ENCODE measurements at regions not wholly inside any gene's neighbourhood (a gene's known extent, or its start where the extent isn't known, plus 50 kb on each side); places are given as distances from the start of the nearest gene placed in this dataset.
A peak's percentile ranks its signal among the peaks of the same experiment; 100 is the strongest.

- H3K27ac ChIP-seq (ENCODE audit: low read depth, low read length), result no peak overlapping the region
- H3K79me1 ChIP-seq (ENCODE audit: low read depth, low read length), result no peaks in the 10 kb centered on the region
- FAIRE-seq (no peak), DNase-seq (ENCODE audit: low read depth in 1 of 2, low spot score in 2 of 2) (no peak)
- H3K14ac ChIP-seq (ENCODE audit: insufficient read length), result no peak overlapping the region
- H3K79me2 ChIP-seq (ENCODE audit: control insufficient read depth in 1 of 2, insufficient read depth in 2 of 2, low read length in 2 of 2), result no peaks in the 10 kb centered on the region
- H3K4me1 ChIP-seq (replicated peaks in 1 of 4; ENCODE audit: control insufficient read depth in 3 of 4, insufficient read depth in 4 of 4, low read length in 3 of 4), result peaks cover 1 to 20% (median 12%) of the 10 kb centered on the region in 4 experiments
- H3K9ac ChIP-seq (replicated peaks in 1 of 4; ENCODE audit: extremely low read depth in 1 of 4, low read depth in 3 of 4, low read length in 3 of 4), result no peak overlapping the region
- H2AK5ac ChIP-seq (ENCODE audit: low read depth, low read length), result no peak overlapping the region
- 0 out of 4 replicates have a peak, but pooled peaks cover 0 to 2% of the 10 kb centered on the region in 2 experiments for H3K9me3 ChIP-seq (ENCODE audit: insufficient read depth in 2 of 2, low read depth in 1 of 2, low read length in 1 of 2)
- CTCF ChIA-PET (ENCODE audit: partially characterized antibody), result interaction anchor here (0.5 to 1.8 kb wide), 3 partner anchors 37 to 520 kb away, joined by 3 to 4 read pairs (median 3); no protein-coding TSS in a partner anchor
- no peak overlapping the region for H2AFZ ChIP-seq (ENCODE audit: low read length)
- no peak overlapping the region for H3K4ac ChIP-seq (replicated peaks; ENCODE audit: insufficient read length, low read depth, low read length)
- no peak overlapping the region for H4K5ac ChIP-seq (ENCODE audit: insufficient read length, low read depth, low read length)
- no peaks in the 10 kb centered on the region for H3K36me3 ChIP-seq (ENCODE audit: control insufficient read depth in 2 of 4, insufficient read depth in 4 of 4, low read length in 3 of 4)
- H3K27me3 ChIP-seq (replicated peaks in 1 of 4; ENCODE audit: control insufficient read depth in 3 of 4, extremely low read depth in 1 of 4, insufficient read depth in 3 of 4, low read length in 3 of 4), result no peaks in the 10 kb centered on the region; a peak in 1 of 7 replicates
- H3K56ac ChIP-seq (replicated peaks; ENCODE audit: insufficient read length, low read depth, low read length), result no peak overlapping the region
- no peak overlapping the region for H2BK5ac ChIP-seq (ENCODE audit: low read depth, low read length)
- H3K18ac ChIP-seq (ENCODE audit: extremely low read depth, low read length), result no peak overlapping the region
- no peaks in the 10 kb centered on the region for H4K20me1 ChIP-seq (replicated peaks in 1 of 2; ENCODE audit: control insufficient read depth in 1 of 2, insufficient read depth in 2 of 2, low read length in 2 of 2)
- no peak overlapping the region for H3K4me3 ChIP-seq (ENCODE audit: extremely low read depth in 1 of 4, insufficient read depth in 2 of 4, low read depth in 3 of 4, low read length in 4 of 4)
- no peak overlapping the region for H2BK12ac ChIP-seq (ENCODE audit: low read depth, low read length)
- WGBS, 2 experiments (ENCODE audit: extremely low coverage in 1 of 2, insufficient coverage in 1 of 2, insufficient read length in 1 of 2, insufficient replicate concordance in 2 of 2, low coverage in 1 of 2, low lambda C conversion rate in 2 of 2, missing lambda C conversion rate in 1 of 2), result 81% methylated on average over 1 of the region's 1 CpG; no CpG with 5 or more reads in 1 of the 2 experiments
- no peak overlapping the region for H2BK120ac ChIP-seq (replicated peaks; ENCODE audit: low read depth, low read length)
- POLR2A ChIA-PET (ENCODE audit: partially characterized antibody), result interaction anchor here (0.6 kb wide), 1 partner anchor 19 kb away, joined by 3 read pairs; no protein-coding TSS in a partner anchor
- H3K23ac ChIP-seq (ENCODE audit: insufficient read length), result no peak overlapping the region
- no peak overlapping the region for H4K8ac ChIP-seq (ENCODE audit: extremely low read depth, insufficient read depth, low read length)
- no peaks in the 10 kb centered on the region for H3K23me2 ChIP-seq (ENCODE audit: low read depth, low read length)
- no peak overlapping the region for H2BK15ac ChIP-seq (ENCODE audit: low read length)
- no peak overlapping the region for H3K4me2 ChIP-seq (ENCODE audit: insufficient read depth in 1 of 2, low read depth in 2 of 2, low read length in 2 of 2)
- 0 out of 2 replicates have a peak overlapping the region, but pooled peaks have one; percentile 35 for H2BK20ac ChIP-seq (ENCODE audit: low read length)
- no peak overlapping the region for H4K91ac ChIP-seq (replicated peaks; ENCODE audit: insufficient read length, low read length)
- TF ChIP-seq RNF2 (IDR thresholded peaks at IDR 0.05; ENCODE audit: borderline replicate concordance, low read depth, low read length, missing control alignments, poor library complexity, severe bottlenecking) (no peak), RFX5 (IDR thresholded peaks at IDR 0.05; ENCODE audit: borderline replicate concordance, low read depth, low read length) (no peak), CBX8 (IDR thresholded peaks at IDR 0.05; ENCODE audit: borderline replicate concordance, low read depth, low read length) (no peak), SIX5 (IDR thresholded peaks at IDR 0.05; ENCODE audit: low read depth, low read length) (no peak), MAX (IDR thresholded peaks at IDR 0.05) (no peak), HDAC2 (IDR thresholded peaks at IDR 0.05; ENCODE audit: borderline replicate concordance in 1 of 2, low read depth in 2 of 2, low read length in 2 of 2) (no peak), CTCF (IDR thresholded peaks at IDR 0.05; ENCODE audit: control extremely low read depth in 1 of 3, insufficient read depth in 1 of 3, low read depth in 1 of 3, low read length in 3 of 3) (no peak), ASH2L (IDR thresholded peaks at IDR 0.05; ENCODE audit: low read length) (no peak), GTF2F1 (IDR thresholded peaks at IDR 0.05; ENCODE audit: borderline replicate concordance, low read depth, low read length) (no peak), SAP30 (IDR thresholded peaks at IDR 0.05; ENCODE audit: insufficient read depth, insufficient replicate concordance, low read length) (no peak)
These were observed 475.9 kb downstream of the HS3ST3B1 start for GRCh38 chr17:14776791-14777190.

Data from H1 (cell line).